Naive thymus-derived CD8-positive, alpha-beta T cell (primary cell): ENCODE measurements at regions not wholly inside any gene's neighbourhood (a gene's known extent, or its start where the extent isn't known, plus 50 kb on each side); places are given as distances from the start of the nearest gene placed in this dataset.

Source experiments
- ATAC-seq, 2 donors: fragments of 150-1000 bp; cut with Tn5 transposase in 1 of 2; sonication (Bioruptor Pico), chemical (Tn5 transposase) in 1 of 2; 1 replicate in 1 of 2; 2 replicates in 1 of 2; pipeline ENCODE4 v1.10.0; 2021; ENCODE audit warnings: mild to moderate bottlenecking in 2 of 2, moderate library complexity in 2 of 2
- POLR2A ChIA-PET: fragments of 350-600 bp; sonication (Branson Sonifier 250); formaldehyde crosslinking; loops from one replicate; lab custom pipeline; 2021; ENCODE audit warnings: antibody characterized with exemption; lab: Charles Lee
- DNase-seq, 10 donors: peaks; one replicate each; pipeline versions ENCODE4 v3.0.0 to v3.0.0-alpha.2; 2020 to 2022
- H3K27ac Mint-ChIP-seq, 10 donors: one replicate each; pipeline ENCODE4 v1.8.0; 2020 to 2022; ENCODE audit warnings: mild to moderate bottlenecking in 10 of 10, mixed read lengths in 10 of 10, moderate library complexity in 4 of 10, inconsistent platforms in 1 of 10
- H3K27me3 Mint-ChIP-seq, 5 donors: one replicate each; pipeline ENCODE4 v1.8.0; 2021 to 2022; ENCODE audit warnings: mixed read lengths in 5 of 5
- H3K36me3 Mint-ChIP-seq, 3 donors: one replicate each; pipeline ENCODE4 v1.8.0; 2020 to 2022; ENCODE audit warnings: mixed read lengths in 3 of 3, mild to moderate bottlenecking in 2 of 3, inconsistent platforms in 1 of 3
- H3K4me1 Mint-ChIP-seq, 4 donors: one replicate each; pipeline ENCODE4 v1.8.0; 2021 to 2022; ENCODE audit warnings: mixed read lengths in 4 of 4
- H3K4me3 Mint-ChIP-seq, 10 donors: one replicate each; pipeline ENCODE4 v1.8.0; 2020 to 2022; ENCODE audit warnings: mild to moderate bottlenecking in 10 of 10, mixed read lengths in 10 of 10, moderate library complexity in 6 of 10, inconsistent platforms in 1 of 10
- H3K9me3 Mint-ChIP-seq, 9 donors: one replicate each; pipeline ENCODE4 v1.8.0; 2020 to 2022; ENCODE audit warnings: mixed read lengths in 9 of 9, mild to moderate bottlenecking in 3 of 9, inconsistent platforms in 1 of 9, moderate library complexity in 1 of 9

- no peaks in the 10 kb centered on the region for H3K36me3 Mint-ChIP-seq
- ATAC-seq (no peak), DNase-seq (no peak)
- POLR2A ChIA-PET = no interaction called here
- H3K27ac Mint-ChIP-seq = no peak overlapping the region
- no peaks in the 10 kb centered on the region for H3K27me3 Mint-ChIP-seq
- peaks cover 0 to 22% (median 2%) of the 10 kb centered on the region in 9 donors for H3K9me3 Mint-ChIP-seq
- no peak overlapping the region for H3K4me3 Mint-ChIP-seq
- H3K4me1 Mint-ChIP-seq = no peaks in the 10 kb centered on the region
Observed at GRCh38 chr18:28711096-28711495, 534.2 kb upstream of the CDH2 start.

GRCh38 chr18:28707006-28707405 lies 530.1 kb upstream of the CDH2 start:
- DNase-seq (no peak), ATAC-seq (no peak)
- H3K4me1 Mint-ChIP-seq = no peaks in the 10 kb centered on the region
- H3K36me3 Mint-ChIP-seq = no peaks in the 10 kb centered on the region
- H3K9me3 Mint-ChIP-seq = peaks cover 0 to 13% (median 1%) of the 10 kb centered on the region in 9 donors
- H3K27ac Mint-ChIP-seq = no peak overlapping the region
- H3K4me3 Mint-ChIP-seq = no peak overlapping the region
- no peaks in the 10 kb centered on the region for H3K27me3 Mint-ChIP-seq
- POLR2A ChIA-PET = no interaction called here

GRCh38 chr18:28706397-28706796 lies 529.5 kb upstream of the CDH2 start:
- Mint-ChIP-seq H3K27me3 (no peaks in the 10 kb centered on the region), H3K4me1 (no peaks in the 10 kb centered on the region), H3K4me3 (no peak overlapping the region), H3K9me3 (peaks cover 0 to 18% (median 1%) of the 10 kb centered on the region in 9 donors), H3K36me3 (no peaks in the 10 kb centered on the region), H3K27ac (no peak overlapping the region)
- ATAC-seq = no peak
- POLR2A ChIA-PET = no interaction called here
- DNase-seq = no peak

GRCh38 chr18:28705482-28705881 lies 528.6 kb upstream of the CDH2 start:
- no peaks in the 10 kb centered on the region for H3K36me3 Mint-ChIP-seq
- H3K4me1 Mint-ChIP-seq = no peaks in the 10 kb centered on the region
- ATAC-seq (no peak), DNase-seq (no peak)
- peaks cover 0 to 23% (median 4%) of the 10 kb centered on the region in 9 donors for H3K9me3 Mint-ChIP-seq
- POLR2A ChIA-PET = no interaction called here
- no peak overlapping the region for H3K4me3 Mint-ChIP-seq
- no peak overlapping the region for H3K27ac Mint-ChIP-seq
- H3K27me3 Mint-ChIP-seq = no peaks in the 10 kb centered on the region

GRCh38 chr18:28692337-28692736 lies 515.4 kb upstream of the CDH2 start:
- DNase-seq (no peak), ATAC-seq (no peak)
- Mint-ChIP-seq H3K36me3 (no peaks in the 10 kb centered on the region), H3K27ac (no peak overlapping the region), H3K4me3 (no peak overlapping the region), H3K4me1 (no peaks in the 10 kb centered on the region), H3K27me3 (peaks cover 0 to 4% (median 0%) of the 10 kb centered on the region in 5 donors), H3K9me3 (peaks cover 0 to 39% (median 8%) of the 10 kb centered on the region in 9 donors)
- POLR2A ChIA-PET = no interaction called here

GRCh38 chr18:28691496-28691840 lies 514.5 kb upstream of the CDH2 start:
- Mint-ChIP-seq H3K4me1 (no peaks in the 10 kb centered on the region), H3K9me3 (peaks cover 0 to 34% (median 8%) of the 10 kb centered on the region in 9 donors), H3K4me3 (no peak overlapping the region), H3K36me3 (no peaks in the 10 kb centered on the region), H3K27ac (no peak overlapping the region), H3K27me3 (peaks cover 0 to 4% (median 0%) of the 10 kb centered on the region in 5 donors)
- POLR2A ChIA-PET = no interaction called here
- DNase-seq = no peak
- no peak for ATAC-seq

GRCh38 chr18:28690836-28691495 lies 514.0 kb upstream of the CDH2 start:
- DNase-seq = no peak
- H3K27ac Mint-ChIP-seq = no peak overlapping the region
- POLR2A ChIA-PET = no interaction called here

GRCh38 chr18:28690100-28690499 lies 513.2 kb upstream of the CDH2 start:
- ATAC-seq = no peak
- Mint-ChIP-seq H3K36me3 (no peaks in the 10 kb centered on the region), H3K9me3 (peaks cover 0 to 34% (median 6%) of the 10 kb centered on the region in 9 donors)

More at GRCh38 chr18:28690836-28691495, 514.0 kb upstream of the CDH2 start:
- H3K36me3 Mint-ChIP-seq = no peaks in the 10 kb centered on the region
- no peak overlapping the region for H3K4me3 Mint-ChIP-seq
- ATAC-seq = no peak
- peaks cover 0 to 34% (median 8%) of the 10 kb centered on the region in 9 donors for H3K9me3 Mint-ChIP-seq
- peaks cover 0 to 4% (median 0%) of the 10 kb centered on the region in 5 donors for H3K27me3 Mint-ChIP-seq
- no peaks in the 10 kb centered on the region for H3K4me1 Mint-ChIP-seq

GRCh38 chr18:28689588-28689987 lies 512.7 kb upstream of the CDH2 start:
- Mint-ChIP-seq H3K27ac (no peak overlapping the region), H3K4me1 (no peaks in the 10 kb centered on the region), H3K4me3 (no peak overlapping the region), H3K36me3 (no peaks in the 10 kb centered on the region), H3K9me3 (peaks cover 0 to 34% (median 6%) of the 10 kb centered on the region in 9 donors), H3K27me3 (no peaks in the 10 kb centered on the region)
- POLR2A ChIA-PET = no interaction called here
- ATAC-seq = no peak
- DNase-seq = no peak

More at GRCh38 chr18:28690100-28690499, 513.2 kb upstream of the CDH2 start:
- no peak overlapping the region for H3K27ac Mint-ChIP-seq
- H3K4me3 Mint-ChIP-seq = no peak overlapping the region
- no peaks in the 10 kb centered on the region for H3K27me3 Mint-ChIP-seq
- POLR2A ChIA-PET = no interaction called here
- DNase-seq = no peak
- H3K4me1 Mint-ChIP-seq = no peaks in the 10 kb centered on the region

- Mint-ChIP-seq H3K4me3 (no peak overlapping the region), H3K36me3 (no peaks in the 10 kb centered on the region), H3K27ac (no peak overlapping the region), H3K9me3 (peaks cover 0 to 9% (median 0%) of the 10 kb centered on the region in 9 donors), H3K27me3 (no peaks in the 10 kb centered on the region), H3K4me1 (no peaks in the 10 kb centered on the region)
- DNase-seq = no peak
- POLR2A ChIA-PET = no interaction called here
- no peak for ATAC-seq
Observed at GRCh38 chr18:28684746-28685355, 507.9 kb upstream of the CDH2 start.

GRCh38 chr18:28682912-28683311 lies 506.0 kb upstream of the CDH2 start:
- H3K9me3 Mint-ChIP-seq = peaks cover 0 to 9% (median 2%) of the 10 kb centered on the region in 9 donors
- no peak overlapping the region for H3K27ac Mint-ChIP-seq
- ATAC-seq (no peak), DNase-seq (no peak)
- POLR2A ChIA-PET = no interaction called here
- no peak overlapping the region for H3K4me3 Mint-ChIP-seq
- H3K27me3 Mint-ChIP-seq = no peaks in the 10 kb centered on the region
- H3K36me3 Mint-ChIP-seq = no peaks in the 10 kb centered on the region
- H3K4me1 Mint-ChIP-seq = no peaks in the 10 kb centered on the region

- no peaks in the 10 kb centered on the region for H3K36me3 Mint-ChIP-seq
- no peak for ATAC-seq
- peaks cover 0 to 1% (median 0%) of the 10 kb centered on the region in 4 donors for H3K4me1 Mint-ChIP-seq
- no peak for DNase-seq
- POLR2A ChIA-PET = no interaction called here
- no peak overlapping the region for H3K27ac Mint-ChIP-seq
- no peak overlapping the region for H3K4me3 Mint-ChIP-seq
- H3K9me3 Mint-ChIP-seq = peaks cover 0 to 34% (median 6%) of the 10 kb centered on the region in 9 donors
- no peaks in the 10 kb centered on the region for H3K27me3 Mint-ChIP-seq
Observed at GRCh38 chr18:28669165-28669564, 492.2 kb upstream of the CDH2 start.

GRCh38 chr18:28666216-28666615 lies 489.3 kb upstream of the CDH2 start:
- Mint-ChIP-seq H3K4me1 (peaks cover 0 to 3% (median 0%) of the 10 kb centered on the region in 4 donors), H3K27ac (no peak overlapping the region), H3K4me3 (no peak overlapping the region), H3K27me3 (no peaks in the 10 kb centered on the region), H3K9me3 (peaks cover 0 to 35% (median 4%) of the 10 kb centered on the region in 9 donors), H3K36me3 (no peaks in the 10 kb centered on the region)
- DNase-seq = no peak
- ATAC-seq = no peak
- POLR2A ChIA-PET = no interaction called here
